Left lobe of liver (tissue), 2 donors: ENCODE measurements at regions not wholly inside any gene's neighbourhood (a gene's known extent, or its start where the extent isn't known, plus 50 kb on each side); places are given as distances from the start of the nearest gene placed in this dataset.

Experiments used
- ATAC-seq: fragments of 200-7000 bp; cut with Tn5 transposase; one replicate; pipeline ENCODE4 v1.9.1; 2020; ENCODE audit warnings: mild to moderate bottlenecking, moderate library complexity
- DNase-seq: peaks from one replicate; pipeline ENCODE4 v3.0.0-alpha.2; 2020; ENCODE audit warnings: low spot score
- donor health status: DM: no; HTN: no; CAD: no; lungs with moderate emphysema.
- donor health status: DM: no; HTN: yes; CAD: no.

DNA sequence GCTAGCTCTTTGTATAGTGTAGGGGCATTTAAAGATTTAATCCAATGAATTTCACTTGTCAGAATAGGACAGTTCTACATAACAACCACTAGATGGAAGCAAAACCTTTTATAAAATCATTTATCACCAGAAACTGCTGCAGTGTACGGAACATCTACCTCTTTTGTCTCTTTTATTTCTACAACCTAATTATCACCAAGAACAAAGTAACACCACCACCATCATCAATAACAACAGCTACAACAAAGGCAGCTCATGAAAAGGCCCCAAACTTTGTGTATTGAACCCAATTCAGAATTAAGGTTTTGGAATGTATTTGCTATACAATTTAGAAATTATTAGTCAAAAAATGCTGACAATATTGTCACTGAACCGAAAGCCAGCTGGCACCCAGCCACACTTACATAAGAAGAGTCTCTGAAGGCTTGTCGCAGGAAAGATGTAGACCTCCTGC lies 260.9 kb upstream of the RPS6KA3 start:
- DNase-seq (no peak), ATAC-seq (peak; percentile 87)

DNA sequence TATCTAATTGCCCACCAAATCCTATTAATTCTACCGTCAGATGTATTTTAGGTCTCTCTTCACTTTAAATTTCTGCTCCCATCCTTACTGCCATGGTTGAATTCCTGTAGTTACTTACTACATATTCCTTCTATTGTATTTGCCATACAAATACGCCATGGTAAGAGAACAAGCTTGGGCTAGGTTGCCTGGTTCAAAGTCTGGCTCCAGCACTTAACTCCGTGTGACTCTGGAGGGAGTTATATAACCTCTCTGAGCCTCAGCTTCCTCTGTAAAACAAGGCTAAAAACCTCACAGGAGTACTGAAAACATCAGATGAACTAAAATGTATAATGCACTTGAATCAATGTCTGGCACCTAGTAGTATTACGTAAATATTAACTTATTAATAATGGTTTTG lies 260.3 kb upstream of the RPS6KA3 start:
- ATAC-seq = peak; percentile 73
- no peak for DNase-seq

DNA sequence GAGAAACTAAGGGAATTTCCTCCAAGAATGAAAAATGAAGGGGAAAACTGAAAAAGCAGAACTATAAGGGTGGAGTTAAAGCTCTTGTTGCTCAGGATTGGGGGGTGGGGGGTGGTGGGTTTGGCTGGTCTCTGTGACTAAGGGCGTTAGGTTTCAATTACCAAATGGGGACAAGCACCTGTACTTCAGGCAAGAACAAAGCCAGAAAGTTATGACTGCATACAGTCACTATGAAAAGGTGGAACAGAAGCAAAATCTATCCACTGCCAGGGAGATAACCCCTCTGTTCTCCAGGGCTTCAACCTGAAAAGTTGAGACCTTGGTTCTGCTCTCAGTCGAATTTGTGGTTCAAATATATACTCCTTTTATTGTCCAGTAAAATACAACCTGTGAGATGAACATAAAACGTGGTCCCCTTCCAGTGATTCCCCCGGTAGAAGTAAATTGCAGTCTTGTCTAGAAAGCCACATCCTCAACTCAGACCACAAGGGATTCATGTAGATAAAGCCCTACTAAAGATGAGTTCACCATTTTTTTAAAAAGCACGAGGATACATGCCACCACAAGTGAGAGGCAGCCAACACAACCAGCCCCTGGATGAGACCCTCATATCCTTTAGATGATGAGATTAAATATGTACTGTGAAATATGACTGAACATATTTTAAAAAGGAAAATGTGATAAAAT lies 257.1 kb upstream of the RPS6KA3 start:
- DNase-seq = no peak
- ATAC-seq = no peak

DNA sequence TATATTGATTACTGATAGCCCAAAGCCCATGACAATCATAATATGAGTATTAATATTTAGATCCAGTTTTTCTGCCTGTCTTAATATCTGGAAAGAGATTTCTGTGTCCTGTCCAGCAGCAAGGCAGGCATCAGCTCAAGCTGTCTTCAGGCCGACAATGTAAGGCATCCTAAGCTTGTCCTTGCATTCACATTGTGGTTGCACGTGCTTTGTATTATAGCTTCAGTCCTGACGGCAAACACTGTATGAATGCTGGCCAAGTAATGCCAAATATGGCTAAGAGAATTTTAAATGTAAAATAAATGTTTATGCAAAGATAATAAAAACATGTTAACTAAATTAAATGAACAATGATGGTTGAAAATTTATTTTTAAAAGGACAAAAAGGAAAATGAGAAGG lies 255.7 kb upstream of the RPS6KA3 start:
- ATAC-seq = no peak

DNA sequence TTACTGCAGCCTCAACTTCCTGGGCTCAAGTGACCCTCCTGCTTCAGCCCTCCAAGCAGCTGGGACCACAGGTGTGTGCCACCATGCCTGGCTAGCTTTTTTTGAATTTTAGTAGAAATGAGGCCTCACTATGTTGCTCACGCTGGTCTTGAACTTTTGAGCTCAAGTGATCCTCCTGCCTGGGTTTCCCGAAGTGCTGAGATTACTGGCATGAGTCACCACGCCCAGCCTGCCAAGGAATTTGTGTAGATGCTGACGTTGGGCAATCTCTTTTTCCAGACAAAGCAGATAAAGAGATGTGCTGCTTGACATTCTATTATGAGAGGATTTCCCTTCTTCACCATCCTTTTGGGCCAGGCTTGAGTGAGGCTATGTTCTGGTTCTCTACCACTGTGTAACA lies 254.5 kb upstream of the RPS6KA3 start:
- ATAC-seq = no peak
- DNase-seq = no peak

More for the DNA sequence above, 255.7 kb upstream of the RPS6KA3 start:
- DNase-seq = no peak

DNA sequence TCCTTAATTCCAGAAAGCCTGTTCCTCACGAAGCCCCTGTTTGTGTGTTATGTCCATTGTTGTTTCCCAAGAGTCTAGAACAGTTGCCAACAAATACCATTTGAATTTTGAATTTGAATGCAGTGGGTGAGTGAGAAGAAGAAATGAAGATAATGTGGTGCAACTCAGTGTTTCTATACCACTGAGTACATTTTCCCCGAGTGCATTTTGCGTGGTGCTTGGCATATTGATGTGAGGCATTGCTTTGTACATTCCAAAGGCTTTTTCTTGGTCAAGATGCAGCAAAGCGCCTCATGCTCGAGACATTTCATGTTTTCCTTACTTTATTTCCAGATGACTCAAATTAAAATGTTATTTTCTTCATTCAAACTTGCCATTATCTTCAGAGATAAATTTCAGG lies 253.1 kb upstream of the RPS6KA3 start:
- no peak for ATAC-seq
- DNase-seq = no peak

DNA sequence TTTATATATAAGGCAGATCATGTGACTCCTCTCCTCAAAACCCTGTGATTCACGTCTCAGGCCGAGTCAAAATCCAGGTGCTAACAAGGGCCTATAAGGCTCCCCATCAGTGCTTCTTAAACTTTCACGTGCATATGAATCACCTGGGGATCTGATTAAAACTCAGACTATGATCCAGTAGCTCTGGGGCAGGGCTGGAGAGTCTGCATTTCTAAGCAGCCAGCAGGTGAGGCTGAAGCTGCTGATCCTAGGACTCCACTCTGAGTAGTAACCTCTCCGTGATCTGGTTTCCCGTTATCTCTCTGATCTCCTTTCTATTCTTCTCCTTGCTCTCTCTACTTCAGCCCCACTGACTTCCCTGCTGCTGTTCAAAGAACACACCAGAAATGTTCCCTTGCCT lies 252.4 kb upstream of the RPS6KA3 start:
- DNase-seq (no peak), ATAC-seq (no peak)

DNA sequence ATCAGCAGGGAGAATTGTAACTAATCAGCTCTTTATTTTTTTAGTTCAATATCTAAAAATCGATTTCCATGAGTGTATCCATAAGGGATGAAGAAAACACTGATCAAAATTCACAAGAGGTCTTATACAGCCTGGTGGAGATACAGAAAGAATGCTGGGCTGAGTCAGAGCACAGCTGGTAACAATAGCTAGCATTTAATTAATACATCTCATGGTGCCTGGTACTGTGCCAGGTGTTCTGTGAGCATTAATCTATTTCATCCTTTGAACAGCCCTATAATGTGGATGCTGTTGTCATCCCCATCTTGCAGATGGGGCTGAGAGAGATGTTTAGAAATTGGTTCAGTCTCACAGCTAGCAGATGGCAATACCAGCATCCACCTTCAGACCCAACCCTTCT lies 250.9 kb upstream of the RPS6KA3 start:
- DNase-seq (no peak), ATAC-seq (no peak)

DNA sequence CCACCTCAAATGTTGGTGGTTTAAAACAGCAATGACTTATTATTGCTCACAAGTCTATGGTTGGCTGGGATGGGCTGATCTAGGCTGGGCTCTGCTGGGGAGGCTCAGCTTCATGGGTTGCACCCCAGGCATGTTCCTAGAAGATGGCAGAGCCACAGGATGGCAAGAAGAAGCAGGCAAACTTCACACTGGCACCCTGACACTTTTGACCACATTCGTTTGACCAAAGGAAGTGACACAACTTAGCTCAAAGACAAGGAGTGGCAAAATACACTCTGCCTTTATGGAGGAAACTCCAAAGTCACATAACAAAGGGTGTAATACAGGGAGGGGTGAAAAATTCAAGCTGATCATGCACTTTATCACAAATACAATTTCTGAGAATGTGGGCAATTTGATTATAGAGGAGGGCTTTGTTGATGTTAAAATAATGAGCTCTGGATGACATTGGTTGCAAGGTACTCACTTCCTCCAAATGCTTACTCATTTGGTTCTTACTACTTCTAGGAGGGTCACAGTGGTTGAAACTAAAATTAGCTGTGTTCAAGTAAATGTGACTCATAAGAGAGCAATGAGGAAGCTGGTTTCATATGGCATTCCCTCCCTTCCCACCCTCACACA lies 249.2 kb upstream of the RPS6KA3 start:
- DNase-seq (no peak), ATAC-seq (no peak)

DNA sequence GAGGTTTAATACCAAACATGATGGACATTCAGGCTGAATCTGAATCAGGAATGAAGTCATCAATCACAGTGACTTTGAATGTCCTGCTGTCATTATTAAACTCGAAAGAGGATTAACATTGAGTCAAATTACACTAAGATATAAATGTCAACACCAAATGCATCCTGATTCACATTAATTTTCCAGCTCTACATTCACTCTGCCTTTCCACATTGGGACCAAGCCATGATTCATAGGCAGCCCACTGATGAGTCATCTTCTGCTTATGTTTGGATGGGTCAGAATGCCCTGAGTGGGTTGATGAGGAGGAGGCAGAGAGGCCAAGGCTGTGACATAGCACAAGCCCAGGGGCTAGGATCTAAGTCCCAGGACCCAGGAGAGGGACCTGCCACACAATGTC lies 247.6 kb upstream of the RPS6KA3 start:
- ATAC-seq (no peak), DNase-seq (no peak)

DNA sequence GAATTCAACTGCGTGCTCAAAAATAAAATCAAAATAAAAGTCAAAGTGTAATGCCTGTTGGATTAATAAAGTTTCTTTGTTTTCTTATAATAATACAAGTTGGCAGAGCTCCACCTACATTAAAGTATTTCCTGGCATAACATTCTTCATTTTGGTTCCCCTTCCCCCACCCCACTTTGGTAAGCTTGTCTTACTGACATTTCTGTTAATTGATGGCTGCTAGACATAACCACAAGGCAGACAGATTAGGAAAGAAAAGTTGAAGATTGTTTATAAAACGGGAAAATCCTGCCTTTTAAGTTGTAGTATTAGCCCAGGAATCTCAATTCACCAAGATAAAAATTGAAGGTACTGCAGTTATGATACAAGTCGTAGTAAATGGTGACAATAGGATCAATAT lies 246.5 kb upstream of the RPS6KA3 start:
- DNase-seq (no peak), ATAC-seq (no peak)

DNA sequence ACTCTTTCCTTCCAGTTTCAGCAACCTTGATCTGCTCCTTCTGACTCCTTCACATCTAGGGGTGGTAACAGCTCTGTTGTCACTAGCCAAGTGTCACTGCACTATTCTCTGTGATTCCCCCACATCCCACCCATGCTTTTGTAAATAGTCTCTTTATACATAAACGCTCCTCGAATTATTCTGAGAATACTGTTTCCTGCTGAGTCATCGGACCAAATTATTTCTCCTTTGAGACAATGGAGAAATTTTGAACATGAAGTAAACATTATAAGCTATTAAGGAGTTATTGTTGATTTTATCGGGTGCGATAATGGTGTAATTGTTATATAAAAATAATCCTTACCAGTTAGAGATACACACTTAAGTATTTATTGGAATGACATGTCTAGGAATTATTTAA lies 245.1 kb upstream of the RPS6KA3 start:
- ATAC-seq = no peak
- no peak for DNase-seq

DNA sequence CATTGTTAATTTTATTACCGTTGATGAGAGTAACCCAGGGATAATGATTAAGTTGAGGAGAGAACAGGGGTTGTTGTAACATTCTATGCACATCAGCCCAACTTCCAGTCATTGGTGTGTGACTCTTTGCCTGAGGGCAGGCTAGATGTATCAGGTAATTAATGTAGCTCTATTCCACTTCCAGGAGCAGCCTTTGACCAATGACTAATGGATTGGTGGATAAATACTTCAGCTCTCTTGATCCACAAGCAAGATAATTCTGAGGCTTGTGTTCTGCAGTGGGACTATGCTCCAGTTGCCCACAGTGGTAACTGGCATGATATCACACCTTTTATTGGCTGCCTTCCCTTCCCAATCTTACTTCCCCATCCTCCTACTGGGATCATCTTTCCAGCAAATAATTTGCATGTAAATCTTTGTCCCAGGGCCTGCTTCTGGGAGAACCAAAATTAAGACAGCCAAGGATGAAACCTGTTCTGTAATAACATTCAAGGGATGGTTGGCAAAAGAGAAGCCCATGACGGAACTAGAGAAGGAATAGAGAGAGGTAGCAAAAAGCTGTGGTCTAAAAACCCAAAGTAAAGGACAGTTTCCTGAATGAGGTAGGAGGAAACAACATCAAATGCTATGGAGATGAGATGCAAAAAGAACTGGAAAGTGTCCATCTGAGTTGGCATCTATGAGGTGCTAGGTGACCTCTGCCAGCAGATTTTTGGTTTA lies 241.4 kb upstream of the RPS6KA3 start:
- DNase-seq = no peak

DNA sequence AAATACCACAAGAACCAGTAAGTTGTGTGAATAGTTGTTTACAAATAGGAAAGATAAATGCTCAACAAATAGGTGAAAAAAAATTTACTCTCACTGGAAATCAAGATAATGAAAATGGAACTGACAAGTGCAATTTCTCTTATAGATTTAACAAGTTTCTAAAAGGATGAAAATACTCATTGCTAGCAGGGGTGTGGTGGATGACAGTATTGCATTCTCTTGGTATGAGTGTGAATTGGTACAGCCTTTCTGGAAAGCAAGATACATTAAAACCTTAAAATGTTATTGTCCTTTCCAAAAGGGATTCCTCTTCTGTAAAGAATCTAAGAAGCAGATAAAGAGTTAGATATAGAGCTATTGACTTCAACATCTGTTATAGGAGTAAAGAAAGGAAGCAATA lies 240.0 kb upstream of the RPS6KA3 start:
- ATAC-seq (no peak), DNase-seq (no peak)

More for the DNA sequence above, 241.4 kb upstream of the RPS6KA3 start:
- ATAC-seq = no peak

DNA sequence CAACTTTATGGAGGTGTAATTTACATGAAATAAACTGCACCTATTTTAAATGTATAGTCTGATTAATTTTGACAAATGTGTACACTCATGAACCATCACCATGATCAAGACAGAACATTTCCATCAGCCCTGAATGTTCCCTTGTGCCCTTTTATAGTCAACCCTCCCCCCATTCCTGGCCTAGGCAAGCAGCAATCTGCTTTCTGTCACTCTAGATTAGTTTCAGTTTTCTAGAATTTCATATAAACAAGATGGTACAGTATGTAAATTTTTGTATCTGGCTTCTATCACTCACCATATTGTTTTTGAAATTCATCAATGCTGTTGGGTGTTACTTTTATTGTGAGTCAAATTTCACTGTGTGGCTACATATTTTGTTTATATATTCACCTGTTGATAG lies 234.2 kb upstream of the RPS6KA3 start:
- ATAC-seq (no peak), DNase-seq (no peak)

DNA sequence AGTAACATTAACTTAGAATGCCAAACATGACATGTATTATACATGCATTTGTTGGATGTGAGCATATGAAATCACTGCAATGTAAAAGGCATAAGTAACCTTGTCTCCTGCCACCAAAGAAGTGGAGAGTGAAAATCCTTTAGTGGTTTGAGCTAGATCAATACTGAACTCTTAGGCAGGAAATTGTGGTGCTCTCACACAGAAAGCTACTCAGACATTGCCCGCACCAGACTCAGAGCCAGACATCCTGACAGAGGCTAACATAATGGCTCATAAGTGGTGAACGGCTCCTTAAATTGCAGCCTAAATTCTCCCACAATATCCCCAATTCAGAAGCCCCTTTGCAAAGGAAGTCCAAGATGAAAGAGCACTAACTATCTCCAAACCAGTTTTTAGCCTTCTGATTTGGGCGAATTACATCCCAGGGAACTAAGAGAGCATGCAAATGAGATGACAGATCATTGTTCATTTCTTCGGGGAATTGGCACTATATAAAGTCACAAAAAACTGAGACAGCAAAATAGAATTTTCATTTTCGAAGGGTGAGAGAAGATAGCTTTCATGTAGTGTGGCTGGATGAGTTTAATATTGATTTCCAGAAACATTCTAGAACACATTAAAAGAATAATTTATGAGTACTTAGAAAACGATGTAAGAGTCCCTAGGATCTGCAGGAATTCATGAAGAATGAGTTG lies 233.6 kb upstream of the RPS6KA3 start:
- ATAC-seq (no peak), DNase-seq (no peak)

DNA sequence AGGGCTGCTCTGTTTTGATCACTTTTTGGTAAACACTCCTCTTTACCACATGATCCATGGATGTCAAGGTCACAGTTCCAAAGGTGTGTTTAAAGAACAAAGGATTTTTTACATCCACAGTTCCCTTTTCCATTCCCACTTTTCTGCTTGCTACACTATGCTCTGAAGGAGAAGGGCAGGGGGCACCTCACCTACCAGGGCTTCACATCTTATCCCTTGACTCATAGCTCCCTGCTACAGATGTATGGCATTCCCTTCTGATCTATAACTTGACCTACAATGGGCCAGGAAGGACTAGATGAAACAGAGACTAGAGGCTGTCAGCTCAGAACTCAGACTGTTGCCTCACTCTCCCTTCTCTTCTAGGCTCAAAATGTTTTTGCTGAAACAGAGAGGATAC lies 233.1 kb upstream of the RPS6KA3 start:
- DNase-seq (no peak), ATAC-seq (no peak)

DNA sequence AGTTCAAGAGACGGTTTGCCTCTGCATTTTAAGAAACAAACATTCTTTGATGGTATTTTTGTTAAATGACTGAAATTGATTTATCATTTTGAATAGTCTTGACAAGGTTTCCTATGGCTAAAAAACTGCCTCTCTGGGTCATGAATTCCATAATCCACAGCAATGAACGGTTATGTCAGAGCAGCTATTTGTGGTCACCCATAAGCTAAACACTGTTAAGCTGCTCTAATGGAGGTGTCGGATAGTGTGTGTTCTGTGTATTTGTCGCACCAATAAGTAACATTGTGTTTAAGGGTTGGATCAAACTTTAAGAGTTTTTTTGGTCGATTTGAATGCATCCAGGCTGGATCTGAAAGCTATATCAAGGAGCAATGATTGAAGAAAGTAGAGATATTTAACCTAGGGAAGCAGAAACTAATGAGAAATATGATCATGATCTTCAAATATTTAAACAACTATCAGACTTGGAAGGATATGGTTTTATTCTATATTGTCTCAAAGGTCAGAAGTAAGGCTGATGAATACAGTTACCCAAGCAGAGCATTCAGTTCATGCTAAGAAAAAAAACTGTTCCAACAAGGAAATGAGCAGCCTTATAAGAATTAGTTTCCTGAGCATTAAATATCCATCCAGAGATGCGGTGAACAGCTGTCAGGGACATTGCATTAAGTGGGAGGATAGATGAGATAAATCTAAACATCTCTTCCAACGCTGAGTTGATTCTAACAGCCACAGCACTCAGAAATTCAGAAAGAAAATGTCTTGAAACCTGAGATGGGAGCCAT lies 232.3 kb upstream of the RPS6KA3 start:
- DNase-seq = no peak
- ATAC-seq = no peak

DNA sequence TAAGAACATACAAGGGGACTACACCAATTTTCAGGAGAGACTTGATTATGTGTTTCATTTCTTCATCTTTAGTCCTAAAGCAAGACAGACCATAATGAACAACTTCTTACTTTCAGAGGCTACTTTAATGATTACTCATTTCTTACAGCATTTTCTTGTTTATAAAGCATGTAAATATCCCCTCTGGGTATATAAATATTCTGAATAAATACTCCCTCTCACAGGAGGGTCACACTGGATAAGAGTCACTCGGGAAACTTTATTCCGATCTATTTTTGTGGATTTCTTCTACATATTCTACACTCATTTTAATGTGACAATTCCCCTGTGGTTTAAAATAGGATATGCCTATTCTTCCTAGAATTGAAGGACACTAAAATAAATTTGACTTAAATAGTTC lies 228.9 kb upstream of the RPS6KA3 start:
- no peak for ATAC-seq
- DNase-seq = no peak

DNA sequence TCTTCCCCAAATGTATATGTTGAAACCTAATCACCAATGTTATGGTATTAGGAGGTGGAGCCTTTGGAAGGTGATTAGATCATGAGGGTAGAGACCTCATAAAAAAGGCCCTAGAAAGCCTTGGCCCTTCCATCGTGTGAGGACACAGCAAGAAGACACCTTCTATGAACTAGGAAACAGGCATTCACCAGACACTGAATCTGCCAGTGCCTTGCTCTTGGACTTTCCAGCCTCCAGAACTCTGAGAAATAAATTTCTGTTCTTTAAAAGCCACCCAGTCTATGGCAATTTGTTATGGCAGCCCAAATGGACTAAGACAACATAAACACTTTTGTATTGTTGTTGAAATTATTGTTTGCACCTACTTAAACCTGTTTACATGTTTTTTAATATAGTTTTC lies 221.8 kb upstream of the RPS6KA3 start:
- no peak for ATAC-seq
- no peak for DNase-seq

DNA sequence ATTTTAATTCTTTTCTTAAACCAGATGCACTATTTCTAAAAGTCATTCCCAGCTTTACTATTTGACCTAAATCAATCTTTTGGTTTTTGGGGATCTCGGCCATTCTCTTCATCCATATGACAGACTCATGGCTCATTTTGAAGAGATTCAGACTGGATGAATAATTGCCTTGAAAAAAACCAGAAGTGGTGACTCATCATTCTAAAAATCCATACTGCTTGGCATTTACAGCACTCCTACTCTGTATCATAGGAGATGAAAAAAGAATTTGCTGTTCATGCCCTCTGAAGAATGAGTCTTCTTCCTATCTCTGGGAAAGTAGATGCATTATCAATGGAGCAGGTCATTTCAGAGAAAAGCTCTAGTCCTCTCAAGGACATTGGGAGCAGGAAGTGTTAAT lies 220.5 kb upstream of the RPS6KA3 start:
- DNase-seq (no peak), ATAC-seq (no peak)
